ENCODE measurements at regions not wholly inside any gene's neighbourhood (a gene's known extent, or its start where the extent isn't known, plus 50 kb on each side); places are given as distances from the start of the nearest gene placed in this dataset.

- no peak for DNase-seq
These were observed 115.5 kb downstream of the PAPOLA start for GRCh38 chr14:96617635-96618034.

GRCh38 chr14:96622926-96623325 lies 120.7 kb downstream of the PAPOLA start:
- no peak for DNase-seq

- DNase-seq, result no peak
These were observed 121.7 kb downstream of the PAPOLA start for GRCh38 chr14:96623676-96624484.

GRCh38 chr14:96624661-96625425 lies 122.7 kb downstream of the PAPOLA start:
- no peak for DNase-seq

- DNase-seq, result no peak
These were observed 123.3 kb downstream of the PAPOLA start for GRCh38 chr14:96625426-96625985.

GRCh38 chr14:96626121-96626768 lies 124.1 kb downstream of the PAPOLA start:
- no peak for DNase-seq

GRCh38 chr14:96626916-96627315 lies 124.7 kb downstream of the PAPOLA start:
- DNase-seq, result no peak

GRCh38 chr14:96627386-96627785 lies 125.2 kb downstream of the PAPOLA start:
- DNase-seq, result no peak

- no peak for DNase-seq
These were observed 125.9 kb downstream of the PAPOLA start for GRCh38 chr14:96627811-96628775.

GRCh38 chr14:96629082-96629481 lies 126.9 kb downstream of the PAPOLA start:
- no peak for DNase-seq

GRCh38 chr14:96629558-96630222 lies 127.5 kb downstream of the PAPOLA start:
- no peak for DNase-seq

- DNase-seq, result no peak
These were observed 128.1 kb downstream of the PAPOLA start for GRCh38 chr14:96630281-96630680.

- DNase-seq, result no peak
These were observed 128.8 kb downstream of the PAPOLA start for GRCh38 chr14:96631030-96631429.

GRCh38 chr14:96631621-96632362 lies 129.6 kb downstream of the PAPOLA start:
- DNase-seq, result no peak

- no peak for DNase-seq
These were observed 130.2 kb downstream of the PAPOLA start for GRCh38 chr14:96632363-96632758.

GRCh38 chr14:96633096-96633495 lies 130.9 kb downstream of the PAPOLA start:
- DNase-seq, result no peak

GRCh38 chr14:96634481-96634880 lies 132.3 kb downstream of the PAPOLA start:
- no peak for DNase-seq

- no peak for DNase-seq
These were observed 132.7 kb downstream of the PAPOLA start for GRCh38 chr14:96634896-96635295.

GRCh38 chr14:96635850-96636249 lies 133.7 kb downstream of the PAPOLA start:
- DNase-seq, result no peak

- no peak for DNase-seq
These were observed 135.3 kb downstream of the PAPOLA start for GRCh38 chr14:96637521-96637920.
